ENCODE measurements at regions not wholly inside any gene's neighbourhood (a gene's known extent, or its start where the extent isn't known, plus 50 kb on each side); places are given as distances from the start of the nearest gene placed in this dataset.

- TF ChIP-seq, protein P1, sequence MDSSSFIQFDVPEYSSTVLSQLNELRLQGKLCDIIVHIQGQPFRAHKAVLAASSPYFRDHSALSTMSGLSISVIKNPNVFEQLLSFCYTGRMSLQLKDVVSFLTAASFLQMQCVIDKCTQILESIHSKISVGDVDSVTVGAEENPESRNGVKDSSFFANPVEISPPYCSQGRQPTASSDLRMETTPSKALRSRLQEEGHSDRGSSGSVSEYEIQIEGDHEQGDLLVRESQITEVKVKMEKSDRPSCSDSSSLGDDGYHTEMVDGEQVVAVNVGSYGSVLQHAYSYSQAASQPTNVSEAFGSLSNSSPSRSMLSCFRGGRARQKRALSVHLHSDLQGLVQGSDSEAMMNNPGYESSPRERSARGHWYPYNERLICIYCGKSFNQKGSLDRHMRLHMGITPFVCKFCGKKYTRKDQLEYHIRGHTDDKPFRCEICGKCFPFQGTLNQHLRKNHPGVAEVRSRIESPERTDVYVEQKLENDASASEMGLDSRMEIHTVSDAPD (CRISPR knock-in tag; IDR thresholded peaks at IDR 0.05) = no peak
- TF ChIP-seq FOXJ2 (tag; IDR thresholded peaks at IDR 0.05) = 0 out of 2 replicates have a peak, but pooled peaks have one; percentile 58
- no peak for TF ChIP-seq MLLT1 (IDR thresholded peaks at IDR 0.05)
- TF ChIP-seq RFX1 (IDR thresholded peaks at IDR 0.05) = no peak
- no peak for TF ChIP-seq NR2C2 (CRISPR knock-in tag; IDR thresholded peaks at IDR 0.05)
- TF ChIP-seq NR2C2 (tag; IDR thresholded peaks at IDR 0.05) = peak; percentile 48
- no peak for TF ChIP-seq AFF4 (CRISPR knock-in tag; IDR thresholded peaks at IDR 0.05)
- no peak for TF ChIP-seq MED1 (CRISPR knock-in tag; IDR thresholded peaks at IDR 0.05; ENCODE audit: borderline replicate concordance)
- 0 out of 4 replicates have a peak, but pooled peaks of 1 of the 2 experiments have one; percentile 36 for TF ChIP-seq MAZ (CRISPR knock-in tag; conservative IDR thresholded peaks at IDR 0.05 in 1 of 2, IDR thresholded peaks at IDR 0.05 in 1 of 2)
- no peak for TF ChIP-seq ZNF197 (CRISPR knock-in tag; IDR thresholded peaks at IDR 0.05; ENCODE audit: low read depth)
- TF ChIP-seq ELF4 (CRISPR knock-in tag; IDR thresholded peaks at IDR 0.05) = peak; percentile 30; the same call in 1 of the 2 replicates
- no peak for TF ChIP-seq RHOXF2B (CRISPR knock-in tag; conservative IDR thresholded peaks at IDR 0.05)
- TF ChIP-seq MEF2A (IDR thresholded peaks at IDR 0.05; ENCODE audit: control insufficient read depth, low read depth, low read length) = no peak
- no peak for TF ChIP-seq MECOM (CRISPR knock-in tag; IDR thresholded peaks at IDR 0.05)
- TF ChIP-seq ZNF695 (CRISPR knock-in tag; IDR thresholded peaks at IDR 0.05) = no peak
- TF ChIP-seq MAFG (tag; conservative IDR thresholded peaks at IDR 0.05) = no peak
- TF ChIP-seq AFF1 (IDR thresholded peaks at IDR 0.05; ENCODE audit: low read depth in 1 of 2, partially characterized antibody in 2 of 2) = no peak
- TF ChIP-seq ZNF316 (IDR thresholded peaks at IDR 0.05) = no peak
- TF ChIP-seq ZNF41 (CRISPR knock-in tag; conservative IDR thresholded peaks at IDR 0.05) = no peak
Measured at GRCh38 chr1:58968360-58968952, 184.6 kb upstream of the JUN start (continued).
